Right renal pelvis (tissue), 4 donors: ENCODE measurements at regions not wholly inside any gene's neighbourhood (a gene's known extent, or its start where the extent isn't known, plus 50 kb on each side); places are given as distances from the start of the nearest gene placed in this dataset.
A peak's percentile ranks its signal among the peaks of the same experiment; 100 is the strongest.
"Not testable (repeated sequence)": the region's sequence is repeated elsewhere in the genome, so short reads cannot be mapped to it uniquely, and the experiment has no call there.

Experiments
- DNase-seq, 4 donors: peaks; one replicate each; pipeline ENCODE4 v3.0.0-alpha.2; 2013; ENCODE audit warnings: low read depth in 4 of 4, low spot score in 3 of 4, missing footprints in 1 of 4

GRCh38 chrX:25144043-25144940 lies 128.5 kb upstream of the ARX start:
- DNase-seq = peak; percentile 8 to 34 (median 19)

- no peak for DNase-seq
Measured at GRCh38 chrX:25143596-25143995, 127.8 kb upstream of the ARX start.

GRCh38 chrX:25141684-25142083 lies 125.9 kb upstream of the ARX start:
- no peak for DNase-seq

GRCh38 chrX:25131055-25131454 lies 115.3 kb upstream of the ARX start:
- no peak for DNase-seq

GRCh38 chrX:25130619-25131018 lies 114.9 kb upstream of the ARX start:
- DNase-seq = no peak

- DNase-seq = no peak
Measured at GRCh38 chrX:25125483-25125882, 109.7 kb upstream of the ARX start.

GRCh38 chrX:25124391-25124790 lies 108.6 kb upstream of the ARX start:
- DNase-seq = no peak

- no peak for DNase-seq
Measured at GRCh38 chrX:25112156-25112555, 96.4 kb upstream of the ARX start.

- peak in 1 of 4 donors; percentile 1 for DNase-seq
Measured at GRCh38 chrX:25108481-25108880, 92.7 kb upstream of the ARX start.

- no peak for DNase-seq
Measured at GRCh38 chrX:25105221-25105620, 89.5 kb upstream of the ARX start.

- DNase-seq = no peak
Measured at GRCh38 chrX:25096522-25097045, 80.8 kb upstream of the ARX start.

GRCh38 chrX:25091152-25091551 lies 75.4 kb upstream of the ARX start:
- not testable (repeated sequence) for DNase-seq

GRCh38 chrX:25084446-25084845 lies 68.7 kb upstream of the ARX start:
- no peak for DNase-seq

GRCh38 chrX:25083661-25084060 lies 67.9 kb upstream of the ARX start:
- no peak for DNase-seq

- DNase-seq = no peak
Measured at GRCh38 chrX:25079020-25079419, 63.3 kb upstream of the ARX start.

- no peak for DNase-seq
Measured at GRCh38 chrX:25076941-25077500, 61.3 kb upstream of the ARX start.

GRCh38 chrX:25072247-25072646 lies 56.5 kb upstream of the ARX start:
- no peak for DNase-seq

- DNase-seq = no peak
Measured at GRCh38 chrX:25070038-25070437, 54.3 kb upstream of the ARX start.

GRCh38 chrX:25069209-25069608 lies 53.4 kb upstream of the ARX start:
- DNase-seq = no peak

GRCh38 chrX:25068340-25068739 lies 52.6 kb upstream of the ARX start:
- no peak for DNase-seq

GRCh38 chrX:25067271-25068172 lies 51.8 kb upstream of the ARX start:
- DNase-seq = no peak
